Body of pancreas (tissue), 4 donors: ENCODE measurements at regions not wholly inside any gene's neighbourhood (a gene's known extent, or its start where the extent isn't known, plus 50 kb on each side); places are given as distances from the start of the nearest gene placed in this dataset.

Experiments
- ATAC-seq: fragments of 150-250 bp; one replicate; pipeline ENCODE4 v1.9.1; 2016
- DNase-seq, 4 donors: peaks; one replicate each; pipeline ENCODE4 v3.0.0-alpha.2; 2019
- H3K27ac ChIP-seq, 4 donors: fragments of 200-600 bp; sonication (generic); 1 replicate in 3 of 4; 2 replicates in 1 of 4; pipeline versions ENCODE4 v1.5.1 to v1.6.1; 2016 to 2019; ENCODE audit warnings: mild to moderate bottlenecking in 1 of 4, mixed read lengths in 1 of 4, moderate library complexity in 1 of 4
- H3K27me3 ChIP-seq, 2 donors: fragments of 200-600 bp; sonication (generic); one replicate each; pipeline ENCODE4 v1.6.0; 2016; ENCODE audit warnings: mild to moderate bottlenecking in 1 of 2
- H3K36me3 ChIP-seq, 2 donors: fragments of 200-600 bp; sonication (generic); replicated peaks in 1 of 2; 2 replicates each; pipeline ENCODE4 v1.5.1; 2016; ENCODE audit warnings: low read depth in 2 of 2; ENCODE audit not compliant: insufficient read depth in 1 of 2
- H3K4me1 ChIP-seq: fragments of 200-600 bp; sonication (generic); one replicate; pipeline ENCODE4 v1.6.0; 2016
- H3K4me3 ChIP-seq, 2 donors: fragments of 200-600 bp; sonication (generic); 1 replicate in 1 of 2; 2 replicates in 1 of 2; pipeline ENCODE4 v1.5.1; 2016 to 2019
- H3K9me3 ChIP-seq, 3 donors: fragments of 200-600 bp; sonication (generic); 1 replicate in 2 of 3; 2 replicates in 1 of 3; pipeline ENCODE4 v1.5.1; 2016
- POLR2A ChIP-seq, 3 donors: fragments of 450-650 bp; IDR thresholded peaks; one replicate each; pipeline ENCODE4 v1.6.1; 2016; ENCODE audit warnings: antibody characterized with exemption in 3 of 3, mild to moderate bottlenecking in 2 of 3
- WGBS, 2 donors: methylation state at CpG; one replicate each; pipeline ENCODE4 v1.1.5; 2017; 5-methylcytosine and 5-hydroxymethylcytosine counted together
- intact Hi-C: fragments of 100-400 bp; cut with DNase I; formaldehyde crosslinking; loops from one replicate; pipeline ENCODE4 v1.15.1; 2023
- TF ChIP-seq, protein P1 (sequence below), 7 experiments: fragments of 450-650 bp in 4 of 7; fragments of 200-600 bp in 3 of 7; sonication (generic) in 3 of 7; IDR thresholded peaks; one replicate each; pipeline ENCODE4 v1.5.1; 2016 to 2019; ENCODE audit warnings: antibody characterized with exemption in 7 of 7

- no peaks in the 10 kb centered on the region for H3K27me3 ChIP-seq
- H3K4me3 ChIP-seq: no peak overlapping the region
- 86 to 97% methylated on average over 4 of the region's 4 CpGs for WGBS, 2 donors
- H3K4me1 ChIP-seq: no peaks in the 10 kb centered on the region
- no peak overlapping the region for H3K27ac ChIP-seq
- no peak for ATAC-seq
- intact Hi-C loops: no loop called here
- no peak for DNase-seq
- no peaks in the 10 kb centered on the region for H3K36me3 ChIP-seq
- no peak for TF ChIP-seq POLR2A (IDR thresholded peaks at IDR 0.05)
- TF ChIP-seq, protein P1, sequence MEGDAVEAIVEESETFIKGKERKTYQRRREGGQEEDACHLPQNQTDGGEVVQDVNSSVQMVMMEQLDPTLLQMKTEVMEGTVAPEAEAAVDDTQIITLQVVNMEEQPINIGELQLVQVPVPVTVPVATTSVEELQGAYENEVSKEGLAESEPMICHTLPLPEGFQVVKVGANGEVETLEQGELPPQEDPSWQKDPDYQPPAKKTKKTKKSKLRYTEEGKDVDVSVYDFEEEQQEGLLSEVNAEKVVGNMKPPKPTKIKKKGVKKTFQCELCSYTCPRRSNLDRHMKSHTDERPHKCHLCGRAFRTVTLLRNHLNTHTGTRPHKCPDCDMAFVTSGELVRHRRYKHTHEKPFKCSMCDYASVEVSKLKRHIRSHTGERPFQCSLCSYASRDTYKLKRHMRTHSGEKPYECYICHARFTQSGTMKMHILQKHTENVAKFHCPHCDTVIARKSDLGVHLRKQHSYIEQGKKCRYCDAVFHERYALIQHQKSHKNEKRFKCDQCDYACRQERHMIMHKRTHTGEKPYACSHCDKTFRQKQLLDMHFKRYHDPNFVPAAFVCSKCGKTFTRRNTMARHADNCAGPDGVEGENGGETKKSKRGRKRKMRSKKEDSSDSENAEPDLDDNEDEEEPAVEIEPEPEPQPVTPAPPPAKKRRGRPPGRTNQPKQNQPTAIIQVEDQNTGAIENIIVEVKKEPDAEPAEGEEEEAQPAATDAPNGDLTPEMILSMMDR (IDR thresholded peaks at IDR 0.05): no peak
- no peaks in the 10 kb centered on the region for H3K9me3 ChIP-seq
Observed at GRCh38 chr5:87155106-87155505, 112.6 kb upstream of the RASA1 start.

DNA sequence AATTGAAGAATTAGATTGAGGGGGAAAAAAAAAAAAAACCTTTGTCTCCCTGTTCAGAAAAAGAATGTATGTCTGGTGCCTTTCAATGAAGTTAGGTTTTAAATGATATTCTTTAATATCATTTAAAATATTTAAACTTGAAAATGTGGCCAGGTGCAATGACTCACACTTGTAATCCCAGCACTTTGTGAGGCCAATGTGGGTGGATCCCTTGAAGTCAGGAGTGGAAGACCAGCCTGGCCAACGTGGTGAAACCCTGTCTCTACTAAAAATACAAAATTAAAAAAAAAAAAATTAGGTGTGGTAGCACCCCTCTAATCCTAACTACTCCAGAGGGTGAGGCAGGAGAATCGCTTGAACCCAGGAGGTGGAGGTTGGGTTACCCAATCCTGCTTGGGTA lies 111.1 kb upstream of the RASA1 start:
- no peak for TF ChIP-seq POLR2A (IDR thresholded peaks at IDR 0.05)
- TF ChIP-seq, protein P1 (IDR thresholded peaks at IDR 0.05): no peak
- DNase-seq (no peak), ATAC-seq (no peak)
- no peaks in the 10 kb centered on the region for H3K27me3 ChIP-seq
- H3K4me1 ChIP-seq: no peaks in the 10 kb centered on the region
- no peak overlapping the region for H3K4me3 ChIP-seq
- no peak overlapping the region for H3K27ac ChIP-seq
- intact Hi-C loops: no loop called here
- no peaks in the 10 kb centered on the region for H3K9me3 ChIP-seq
- H3K36me3 ChIP-seq: no peaks in the 10 kb centered on the region
- WGBS, 2 donors: 55 to 56% methylated on average over 2 of the region's 2 CpGs

DNA sequence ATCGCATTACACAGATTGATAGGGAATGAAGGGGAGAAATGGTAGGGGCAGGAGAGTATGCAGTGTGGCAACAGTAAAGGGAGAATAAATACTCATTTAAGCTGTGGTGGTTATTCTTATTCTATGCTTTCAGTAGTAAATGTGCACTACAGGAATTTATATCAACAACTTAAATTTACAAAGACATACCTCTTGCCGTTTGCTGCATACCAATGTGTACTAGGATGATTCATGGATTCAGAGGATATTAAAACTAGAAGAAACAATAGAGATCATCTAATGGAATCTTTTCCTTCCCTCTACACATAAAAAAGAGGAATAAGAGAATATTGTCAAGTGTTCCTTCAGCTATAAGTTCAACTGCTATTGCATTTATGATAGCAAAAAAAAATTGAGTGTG lies 103.3 kb upstream of the RASA1 start:
- no peak overlapping the region for H3K27ac ChIP-seq
- no peaks in the 10 kb centered on the region for H3K36me3 ChIP-seq
- no peak for TF ChIP-seq POLR2A (IDR thresholded peaks at IDR 0.05)
- TF ChIP-seq, protein P1 (IDR thresholded peaks at IDR 0.05): no peak
- intact Hi-C loops: no loop called here
- DNase-seq: no peak
- 56 to 59% methylated on average over 2 of the region's 2 CpGs for WGBS, 2 donors
- no peak for ATAC-seq
- no peaks in the 10 kb centered on the region for H3K27me3 ChIP-seq
- no peak overlapping the region for H3K4me3 ChIP-seq
- no peaks in the 10 kb centered on the region for H3K9me3 ChIP-seq
- H3K4me1 ChIP-seq: no peaks in the 10 kb centered on the region

- DNase-seq (no peak), ATAC-seq (no peak)
- no peak overlapping the region for H3K4me3 ChIP-seq
- H3K9me3 ChIP-seq: no peaks in the 10 kb centered on the region
- no peak overlapping the region for H3K27ac ChIP-seq
- H3K36me3 ChIP-seq: no peaks in the 10 kb centered on the region
- H3K27me3 ChIP-seq: no peaks in the 10 kb centered on the region
- intact Hi-C loops: no loop called here
- 23 to 29% methylated on average over 8 of the region's 8 CpGs for WGBS, 2 donors
- TF ChIP-seq, protein P1 (IDR thresholded peaks at IDR 0.05): no peak
- no peak for TF ChIP-seq POLR2A (IDR thresholded peaks at IDR 0.05)
- H3K4me1 ChIP-seq: no peaks in the 10 kb centered on the region
Observed at GRCh38 chr5:87169300-87169991, 98.2 kb upstream of the RASA1 start.

GRCh38 chr5:87170799-87171198 lies 96.9 kb upstream of the RASA1 start:
- no peak for DNase-seq
- TF ChIP-seq, protein P1 (IDR thresholded peaks at IDR 0.05): no peak
- TF ChIP-seq POLR2A (IDR thresholded peaks at IDR 0.05): no peak

More at GRCh38 chr5:87170799-87171198, 96.9 kb upstream of the RASA1 start:
- WGBS, 2 donors: 43 to 53% methylated on average over 3 of the region's 3 CpGs
- H3K9me3 ChIP-seq: no peaks in the 10 kb centered on the region
- no peak overlapping the region for H3K4me3 ChIP-seq
- no peaks in the 10 kb centered on the region for H3K36me3 ChIP-seq
- no peaks in the 10 kb centered on the region for H3K4me1 ChIP-seq
- intact Hi-C loops: no loop called here
- no peaks in the 10 kb centered on the region for H3K27me3 ChIP-seq
- H3K27ac ChIP-seq: no peak overlapping the region
- ATAC-seq: no peak
